Large intestine (tissue), 3 donors: ENCODE measurements at regions not wholly inside any gene's neighbourhood (a gene's known extent, or its start where the extent isn't known, plus 50 kb on each side); places are given as distances from the start of the nearest gene placed in this dataset.
"Not testable (repeated sequence)": the region's sequence is repeated elsewhere in the genome, so short reads cannot be mapped to it uniquely, and the experiment has no call there.

Experiments used
- DNase-seq, 2 donors: peaks; one replicate each; pipeline versions ENCODE4 v3.0.0 to v3.0.0-alpha.2; 2013
- H3K27ac ChIP-seq: one replicate; pipeline ENCODE4 v1.5.1; 2013; ENCODE audit warnings: low read length
- H3K27me3 ChIP-seq: 2 replicates; pipeline ENCODE4 v1.6.1; 2013; ENCODE audit warnings: low read length; ENCODE audit not compliant: control insufficient read depth, insufficient read depth
- H3K36me3 ChIP-seq: 2 replicates; pipeline ENCODE4 v1.6.1; 2013; ENCODE audit warnings: low read length; ENCODE audit not compliant: control insufficient read depth, insufficient read depth
- H3K4me1 ChIP-seq: one replicate; pipeline ENCODE4 v1.6.1; 2013; ENCODE audit warnings: low read length; ENCODE audit not compliant: control insufficient read depth, insufficient read depth
- H3K4me3 ChIP-seq: one replicate; pipeline ENCODE4 v1.5.1; 2013; ENCODE audit warnings: low read length
- H3K9me3 ChIP-seq: one replicate; pipeline ENCODE4 v1.6.1; 2013; ENCODE audit warnings: mild to moderate bottlenecking, low read depth, low read length, moderate library complexity; ENCODE audit not compliant: control insufficient read depth
- WGBS: methylation state at CpG from one replicate; pipeline ENCODE4 v1.1.5; 2013; ENCODE audit warnings: low lambda C conversion rate; ENCODE audit not compliant: insufficient coverage; 5-methylcytosine and 5-hydroxymethylcytosine counted together

GRCh38 chr6:63504777-63505384 lies 67.4 kb upstream of the LOC128125822 start:
- no peaks in the 10 kb centered on the region for H3K27me3 ChIP-seq
- H3K27ac ChIP-seq: no peak overlapping the region
- no peaks in the 10 kb centered on the region for H3K36me3 ChIP-seq
- no peaks in the 10 kb centered on the region for H3K9me3 ChIP-seq
- WGBS: no CpG with 5 or more reads among the region's 3 CpGs
- DNase-seq: no peak
- H3K4me1 ChIP-seq: peaks cover 17% of the 10 kb centered on the region
- H3K4me3 ChIP-seq: no peak overlapping the region

- Histone ChIP-seq H3K9me3 (no peaks in the 10 kb centered on the region), H3K27ac (no peak overlapping the region), H3K4me1 (peaks cover 19% of the 10 kb centered on the region), H3K36me3 (no peaks in the 10 kb centered on the region), H3K27me3 (no peaks in the 10 kb centered on the region), H3K4me3 (no peak overlapping the region)
- WGBS: no CpG with 5 or more reads among the region's 3 CpGs
- no peak for DNase-seq
These were observed 65.2 kb upstream of the LOC128125822 start for GRCh38 chr6:63507096-63507495.

GRCh38 chr6:63509652-63510352 lies 62.5 kb upstream of the LOC128125822 start:
- Histone ChIP-seq H3K36me3 (no peaks in the 10 kb centered on the region), H3K27me3 (no peaks in the 10 kb centered on the region), H3K4me1 (peaks cover 15% of the 10 kb centered on the region), H3K4me3 (no peak overlapping the region), H3K27ac (peak overlapping the region; percentile 99), H3K9me3 (no peaks in the 10 kb centered on the region)
- 83% methylated on average over 1 of the region's 7 CpGs for WGBS
- peak; percentile 96 to 98 for DNase-seq

GRCh38 chr6:63510353-63510686 lies 62.0 kb upstream of the LOC128125822 start:
- 0% methylated on average over 1 of the region's 2 CpGs for WGBS
- H3K36me3 ChIP-seq: no peaks in the 10 kb centered on the region
- H3K27me3 ChIP-seq: no peaks in the 10 kb centered on the region
- H3K9me3 ChIP-seq: no peaks in the 10 kb centered on the region
- DNase-seq: no peak
- H3K27ac ChIP-seq: peak overlapping the region; percentile 99
- peaks cover 15% of the 10 kb centered on the region for H3K4me1 ChIP-seq
- no peak overlapping the region for H3K4me3 ChIP-seq

GRCh38 chr6:63510849-63511248 lies 61.4 kb upstream of the LOC128125822 start:
- Histone ChIP-seq H3K9me3 (no peaks in the 10 kb centered on the region), H3K36me3 (no peaks in the 10 kb centered on the region), H3K27ac (peak overlapping the region; percentile 99), H3K4me3 (no peak overlapping the region), H3K27me3 (no peaks in the 10 kb centered on the region), H3K4me1 (peaks cover 15% of the 10 kb centered on the region)
- DNase-seq: peak; percentile 42 to 69
- WGBS: no CpG with 5 or more reads among the region's 4 CpGs

GRCh38 chr6:63514488-63515173 lies 57.6 kb upstream of the LOC128125822 start:
- H3K27me3 ChIP-seq: no peaks in the 10 kb centered on the region
- H3K9me3 ChIP-seq: no peaks in the 10 kb centered on the region
- no peak overlapping the region for H3K27ac ChIP-seq
- H3K4me3 ChIP-seq: no peak overlapping the region
- no peaks in the 10 kb centered on the region for H3K36me3 ChIP-seq
- DNase-seq: no peak
- peaks cover 9% of the 10 kb centered on the region for H3K4me1 ChIP-seq
- WGBS: no CpG with 5 or more reads among the region's 4 CpGs

- not testable (repeated sequence) for H3K9me3 ChIP-seq, H3K36me3 ChIP-seq, H3K4me1 ChIP-seq, H3K4me3 ChIP-seq, H3K27me3 ChIP-seq, H3K27ac ChIP-seq, DNase-seq
- WGBS: 100% methylated on average over 1 of the region's 5 CpGs
These were observed 57.1 kb upstream of the LOC128125822 start for GRCh38 chr6:63515227-63515626.

DNA sequence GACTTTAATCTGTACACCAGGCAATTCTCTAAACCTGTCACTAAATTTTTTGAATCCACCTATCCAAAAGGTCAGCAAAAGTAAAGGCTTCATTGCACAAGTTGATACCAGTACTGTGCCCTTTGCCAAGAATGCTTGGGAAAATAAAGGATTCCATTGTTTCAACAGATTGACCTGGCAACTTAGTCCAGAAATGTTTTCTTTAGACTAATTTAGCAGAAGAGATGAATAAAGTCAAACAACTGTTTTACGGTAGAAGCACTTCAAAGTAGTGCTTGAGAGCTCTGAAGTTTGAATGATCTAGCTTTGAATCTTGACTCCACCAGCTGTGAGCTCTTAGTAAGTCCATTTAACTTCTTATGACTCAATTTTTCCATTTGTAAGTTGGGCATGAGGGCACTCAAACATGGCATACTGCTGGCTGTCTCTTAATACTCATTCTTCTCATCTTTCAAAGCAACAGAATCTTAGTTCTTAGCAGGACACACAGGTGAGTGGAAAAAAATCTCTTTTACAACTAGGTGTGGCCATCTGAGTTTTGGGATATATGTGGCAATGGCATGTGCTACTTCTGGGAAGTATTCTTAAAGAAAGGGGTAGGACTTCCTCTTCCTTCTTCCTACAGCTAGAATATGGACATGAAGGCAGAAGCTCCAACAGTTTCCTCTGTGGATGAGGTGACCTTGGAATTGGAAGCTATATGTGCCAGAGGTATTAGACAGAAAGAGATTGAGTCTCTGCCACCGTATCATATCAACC lies 55.9 kb upstream of the LOC128125822 start:
- no peak for DNase-seq
- no peak overlapping the region for H3K27ac ChIP-seq
- H3K9me3 ChIP-seq: no peaks in the 10 kb centered on the region
- no peak overlapping the region for H3K4me3 ChIP-seq
- H3K36me3 ChIP-seq: no peaks in the 10 kb centered on the region
- H3K4me1 ChIP-seq: peaks cover under 1% of the 10 kb centered on the region
- H3K27me3 ChIP-seq: no peaks in the 10 kb centered on the region
- WGBS: 20% methylated on average over 1 of the region's 2 CpGs

GRCh38 chr6:63517221-63517620 lies 55.1 kb upstream of the LOC128125822 start:
- H3K36me3 ChIP-seq: no peaks in the 10 kb centered on the region
- WGBS: 89% methylated on average over 1 of the region's 1 CpG
- peaks cover 4% of the 10 kb centered on the region for H3K4me1 ChIP-seq
- H3K4me3 ChIP-seq: no peak overlapping the region
- no peak for DNase-seq
- H3K9me3 ChIP-seq: no peaks in the 10 kb centered on the region
- no peak overlapping the region for H3K27ac ChIP-seq
- H3K27me3 ChIP-seq: no peaks in the 10 kb centered on the region

DNA sequence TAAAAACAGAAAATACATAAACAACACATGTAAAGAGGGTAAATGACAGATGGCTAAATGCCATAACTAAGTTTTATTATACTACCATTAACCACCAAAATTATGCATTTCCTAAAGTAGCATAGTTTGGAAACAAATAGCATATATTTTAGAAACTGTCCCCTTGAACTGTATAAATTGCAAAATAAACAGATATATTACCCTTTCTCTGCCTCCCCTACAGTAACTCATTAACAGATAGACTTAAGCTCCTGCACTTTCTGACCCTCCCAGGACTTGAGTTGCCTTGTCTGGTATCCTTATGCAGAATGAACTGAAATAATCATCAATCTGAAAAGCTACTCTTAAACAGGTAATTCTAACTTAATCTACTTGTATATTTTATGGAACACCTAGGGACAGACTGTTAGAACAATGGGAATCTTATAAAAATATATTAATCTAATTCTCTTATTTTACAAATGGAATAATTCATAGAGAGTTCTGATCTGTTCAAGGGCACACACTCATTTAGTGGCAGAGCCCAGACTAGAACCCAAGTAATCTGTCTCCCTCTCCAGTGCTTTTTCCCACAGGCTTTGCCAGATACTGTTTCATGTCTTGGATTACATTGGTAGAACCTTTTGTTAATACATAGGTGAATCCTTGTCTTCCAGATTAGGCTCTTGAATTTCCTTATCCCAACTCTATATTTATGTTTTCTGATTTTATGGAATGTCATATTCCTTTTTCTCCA lies 50.6 kb upstream of the LOC128125822 start:
- H3K27ac ChIP-seq: peak overlapping the region; percentile 59
- H3K27me3 ChIP-seq: no peaks in the 10 kb centered on the region
- no peaks in the 10 kb centered on the region for H3K9me3 ChIP-seq
- no peaks in the 10 kb centered on the region for H3K36me3 ChIP-seq
- H3K4me3 ChIP-seq: no peak overlapping the region
- peaks cover 4% of the 10 kb centered on the region for H3K4me1 ChIP-seq
- peak in 1 of 2 donors; percentile 50 for DNase-seq
